CD4-positive, alpha-beta memory T cell (primary cell): ENCODE measurements at regions not wholly inside any gene's neighbourhood (a gene's known extent, or its start where the extent isn't known, plus 50 kb on each side); places are given as distances from the start of the nearest gene placed in this dataset.
A peak's percentile ranks its signal among the peaks of the same experiment; 100 is the strongest.
"Not testable (repeated sequence)": the region's sequence is repeated elsewhere in the genome, so short reads cannot be mapped to it uniquely, and the experiment has no call there.

Experiments used
- CTCF ChIA-PET: fragments of 350-600 bp; sonication (Branson Sonifier 250); formaldehyde crosslinking; loops from one replicate; lab custom pipeline; 2021; ENCODE audit warnings: inconsistent platforms; ENCODE audit not compliant: partially characterized antibody; lab: Charles Lee
- POLR2A ChIA-PET: fragments of 350-600 bp; sonication (Branson Sonifier 250); formaldehyde crosslinking; loops from one replicate; lab custom pipeline; 2021; ENCODE audit not compliant: partially characterized antibody; lab: Charles Lee
- DNase-seq, 5 donors: peaks; one replicate each; pipeline versions ENCODE4 v3.0.0 to v3.0.0-alpha.2; 2020 to 2022; ENCODE audit warnings: mixed read lengths in 1 of 5
- H3K27ac ChIP-seq: one replicate; pipeline ENCODE4 v1.7.0; 2013; ENCODE audit warnings: low read depth, low read length
- H3K27me3 ChIP-seq: 2 replicates; pipeline ENCODE4 v1.7.0; 2013; ENCODE audit warnings: mild to moderate bottlenecking, low read length, moderate library complexity; ENCODE audit not compliant: insufficient read depth
- H3K36me3 ChIP-seq: 2 replicates; pipeline ENCODE4 v1.7.0; 2013; ENCODE audit warnings: mild to moderate bottlenecking, low read length, moderate library complexity; ENCODE audit not compliant: insufficient read depth
- H3K4me1 ChIP-seq: 2 replicates; pipeline ENCODE4 v1.7.0; 2013; ENCODE audit warnings: mild to moderate bottlenecking, low read length, moderate library complexity; ENCODE audit not compliant: insufficient read depth
- H3K4me3 ChIP-seq, 2 donors: one replicate each; pipeline ENCODE4 v1.7.0; 2013; ENCODE audit warnings: low read length in 2 of 2, mild to moderate bottlenecking in 1 of 2
- H3K9me3 ChIP-seq, 2 donors: one replicate each; pipeline ENCODE4 v1.7.0; 2013; ENCODE audit warnings: low read length in 2 of 2, control low read depth in 1 of 2; ENCODE audit not compliant: control insufficient read depth in 1 of 2
- H3K27ac Mint-ChIP-seq, 7 donors: one replicate each; pipeline ENCODE4 v1.8.0; 2020 to 2021; ENCODE audit warnings: mixed read lengths in 7 of 7, mild to moderate bottlenecking in 6 of 7, inconsistent platforms in 3 of 7, moderate library complexity in 3 of 7
- H3K27me3 Mint-ChIP-seq, 2 donors: one replicate each; pipeline ENCODE4 v1.8.0; 2020 to 2021; ENCODE audit warnings: mixed read lengths in 2 of 2
- H3K36me3 Mint-ChIP-seq, 2 donors: one replicate each; pipeline ENCODE4 v1.8.0; 2020 to 2021; ENCODE audit warnings: mixed read lengths in 2 of 2, inconsistent platforms in 1 of 2, mild to moderate bottlenecking in 1 of 2
- H3K4me1 Mint-ChIP-seq, 4 donors: one replicate each; pipeline ENCODE4 v1.8.0; 2020 to 2021; ENCODE audit warnings: mixed read lengths in 4 of 4, mild to moderate bottlenecking in 1 of 4
- H3K4me3 Mint-ChIP-seq, 8 donors: one replicate each; pipeline ENCODE4 v1.8.0; 2020 to 2021; ENCODE audit warnings: mixed read lengths in 8 of 8, mild to moderate bottlenecking in 7 of 8, moderate library complexity in 6 of 8, inconsistent platforms in 3 of 8
- H3K9me3 Mint-ChIP-seq, 8 donors: one replicate each; pipeline ENCODE4 v1.8.0; 2020 to 2021; ENCODE audit warnings: mixed read lengths in 8 of 8, mild to moderate bottlenecking in 5 of 8, inconsistent platforms in 3 of 8, moderate library complexity in 1 of 8
- intact Hi-C: fragments of 100-400 bp; cut with micrococcal nuclease; formaldehyde crosslinking; loops from one replicate; pipeline ENCODE4 v1.15.1; 2023

GRCh38 chr5:135153661-135154060 is 119.6 kb upstream of the PITX1 start:
- no peak for DNase-seq
- Mint-ChIP-seq H3K36me3 (no peaks in the 10 kb centered on the region), H3K9me3 (peaks cover 2 to 20% (median 14%) of the 10 kb centered on the region in 8 donors), H3K27me3 (peaks cover 2 to 15% of the 10 kb centered on the region in 2 donors), H3K27ac (no peak overlapping the region), H3K4me1 (no peaks in the 10 kb centered on the region), H3K4me3 (no peak overlapping the region)
- ChIA-PET CTCF (no interaction called here), POLR2A (no interaction called here)
- H3K4me3 ChIP-seq: no peak overlapping the region
- no peaks in the 10 kb centered on the region for H3K9me3 ChIP-seq
- H3K4me1 ChIP-seq: no peaks in the 10 kb centered on the region
- intact Hi-C loops: no loop called here
- H3K36me3 ChIP-seq: no peaks in the 10 kb centered on the region
- H3K27me3 ChIP-seq: no peaks in the 10 kb centered on the region
- H3K27ac ChIP-seq: no peak overlapping the region

GRCh38 chr5:135153259-135153658 is 119.2 kb upstream of the PITX1 start:
- intact Hi-C loops: no loop called here
- Histone ChIP-seq H3K27me3 (no peaks in the 10 kb centered on the region), H3K36me3 (no peaks in the 10 kb centered on the region), H3K4me3 (no peak overlapping the region), H3K4me1 (no peaks in the 10 kb centered on the region), H3K9me3 (no peaks in the 10 kb centered on the region), H3K27ac (no peak overlapping the region)
- Mint-ChIP-seq H3K4me3 (no peak overlapping the region), H3K27me3 (peaks cover 2 to 15% of the 10 kb centered on the region in 2 donors), H3K4me1 (no peaks in the 10 kb centered on the region), H3K9me3 (peaks cover 2 to 17% (median 11%) of the 10 kb centered on the region in 8 donors), H3K36me3 (no peaks in the 10 kb centered on the region), H3K27ac (no peak overlapping the region)
- CTCF ChIA-PET: no interaction called here
- POLR2A ChIA-PET: no interaction called here
- DNase-seq: no peak

GRCh38 chr5:135151660-135152059 is 117.6 kb upstream of the PITX1 start:
- H3K4me1 ChIP-seq, H3K4me3 Mint-ChIP-seq, intact Hi-C loops, H3K9me3 ChIP-seq, CTCF ChIA-PET, H3K4me3 ChIP-seq, DNase-seq, H3K27me3 ChIP-seq, POLR2A ChIA-PET, H3K36me3 ChIP-seq, H3K27ac Mint-ChIP-seq, H3K27ac ChIP-seq, H3K9me3 Mint-ChIP-seq, H3K4me1 Mint-ChIP-seq, H3K36me3 Mint-ChIP-seq: not testable (repeated sequence)
- H3K27me3 Mint-ChIP-seq: peaks cover 4 to 17% of the 10 kb centered on the region in 2 donors

GRCh38 chr5:135151256-135151655 is 117.2 kb upstream of the PITX1 start:
- ChIA-PET POLR2A (no interaction called here), CTCF (no interaction called here)
- Histone ChIP-seq H3K27ac (no peak overlapping the region), H3K27me3 (no peaks in the 10 kb centered on the region), H3K4me1 (no peaks in the 10 kb centered on the region), H3K36me3 (no peaks in the 10 kb centered on the region), H3K4me3 (no peak overlapping the region), H3K9me3 (no peaks in the 10 kb centered on the region)
- peaks cover 0 to 3% (median 1%) of the 10 kb centered on the region in 8 donors for H3K9me3 Mint-ChIP-seq
- H3K27ac Mint-ChIP-seq: no peak overlapping the region
- intact Hi-C loops: no loop called here
- no peaks in the 10 kb centered on the region for H3K36me3 Mint-ChIP-seq
- no peak overlapping the region for H3K4me3 Mint-ChIP-seq
- DNase-seq: no peak
- peaks cover 7 to 17% of the 10 kb centered on the region in 2 donors for H3K27me3 Mint-ChIP-seq
- no peaks in the 10 kb centered on the region for H3K4me1 Mint-ChIP-seq

- Histone ChIP-seq H3K4me1 (no peaks in the 10 kb centered on the region), H3K36me3 (no peaks in the 10 kb centered on the region), H3K27me3 (no peaks in the 10 kb centered on the region), H3K27ac (no peak overlapping the region), H3K4me3 (no peak overlapping the region), H3K9me3 (no peaks in the 10 kb centered on the region)
- ChIA-PET CTCF (no interaction called here), POLR2A (no interaction called here)
- H3K27me3 Mint-ChIP-seq: peaks cover 7 to 13% of the 10 kb centered on the region in 2 donors
- no peaks in the 10 kb centered on the region for H3K4me1 Mint-ChIP-seq
- H3K9me3 Mint-ChIP-seq: peaks cover 0 to 3% (median 0%) of the 10 kb centered on the region in 8 donors
- DNase-seq: no peak
- intact Hi-C loops: no loop called here
- H3K27ac Mint-ChIP-seq: no peak overlapping the region
- H3K4me3 Mint-ChIP-seq: no peak overlapping the region
- H3K36me3 Mint-ChIP-seq: no peaks in the 10 kb centered on the region
Measured at GRCh38 chr5:135150767-135151166, 116.7 kb upstream of the PITX1 start.

GRCh38 chr5:135149956-135150723 is 116.1 kb upstream of the PITX1 start:
- peaks cover 7 to 13% of the 10 kb centered on the region in 2 donors for H3K27me3 Mint-ChIP-seq
- Histone ChIP-seq H3K4me3 (no peak overlapping the region), H3K36me3 (no peaks in the 10 kb centered on the region), H3K27ac (no peak overlapping the region), H3K4me1 (no peaks in the 10 kb centered on the region), H3K27me3 (no peaks in the 10 kb centered on the region), H3K9me3 (no peaks in the 10 kb centered on the region)
- DNase-seq: no peak
- H3K36me3 Mint-ChIP-seq: no peaks in the 10 kb centered on the region
- intact Hi-C loops: no loop called here
- CTCF ChIA-PET: no interaction called here
- H3K9me3 Mint-ChIP-seq: peaks cover 0 to 3% (median 0%) of the 10 kb centered on the region in 8 donors
- H3K27ac Mint-ChIP-seq: no peak overlapping the region
- H3K4me3 Mint-ChIP-seq: no peak overlapping the region
- POLR2A ChIA-PET: no interaction called here
- no peaks in the 10 kb centered on the region for H3K4me1 Mint-ChIP-seq

GRCh38 chr5:135149229-135149955 is 115.4 kb upstream of the PITX1 start:
- peaks cover 0 to 3% (median 0%) of the 10 kb centered on the region in 8 donors for H3K9me3 Mint-ChIP-seq
- intact Hi-C loops: no loop called here
- H3K4me1 ChIP-seq: no peaks in the 10 kb centered on the region
- DNase-seq: peak in 1 of 5 donors; percentile 32
- no peaks in the 10 kb centered on the region for H3K4me1 Mint-ChIP-seq
- no peaks in the 10 kb centered on the region for H3K36me3 Mint-ChIP-seq
- H3K4me3 ChIP-seq: no peak overlapping the region
- no peak overlapping the region for H3K27ac Mint-ChIP-seq
- POLR2A ChIA-PET: no interaction called here
- CTCF ChIA-PET: no interaction called here
- peaks cover 8 to 13% of the 10 kb centered on the region in 2 donors for H3K27me3 Mint-ChIP-seq
- no peak overlapping the region for H3K4me3 Mint-ChIP-seq
- no peaks in the 10 kb centered on the region for H3K36me3 ChIP-seq
- no peaks in the 10 kb centered on the region for H3K9me3 ChIP-seq
- H3K27ac ChIP-seq: no peak overlapping the region
- no peaks in the 10 kb centered on the region for H3K27me3 ChIP-seq
